GM19035 (cell line): ENCODE measurements at regions not wholly inside any gene's neighbourhood (a gene's known extent, or its start where the extent isn't known, plus 50 kb on each side); places are given as distances from the start of the nearest gene placed in this dataset.

Experiments
- ATAC-seq: cut with Tn5 transposase; IDR thresholded peaks from one replicate; pipeline ENCODE4 v1.9.1; 2021; ENCODE audit not compliant: unreplicated experiment

DNA sequence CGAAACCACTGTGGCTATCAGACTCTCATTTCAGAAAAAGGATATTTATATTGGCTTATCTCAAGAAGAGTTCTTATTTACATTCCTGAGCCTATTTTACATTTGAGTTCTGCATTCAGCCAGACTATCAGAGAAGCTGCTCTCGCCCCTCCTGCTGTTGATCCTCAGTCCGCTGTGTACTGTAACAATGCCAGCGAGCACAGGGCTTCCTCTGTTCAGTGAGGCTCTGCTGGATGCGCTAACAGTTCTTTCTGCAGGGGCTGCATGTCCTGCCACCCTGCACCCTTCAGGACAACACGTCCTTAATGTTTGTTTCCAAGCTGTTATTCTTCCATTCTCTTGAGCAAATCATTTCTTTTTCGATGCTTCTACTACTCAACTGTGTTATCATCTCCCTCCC is 463.7 kb upstream of the SGCG start:
- no peak for ATAC-seq

GRCh38 chr13:22726726-22727125 is 454.1 kb upstream of the SGCG start:
- no peak for ATAC-seq

- no peak for ATAC-seq
Observed at GRCh38 chr13:22735011-22735995, 445.5 kb upstream of the SGCG start.

DNA sequence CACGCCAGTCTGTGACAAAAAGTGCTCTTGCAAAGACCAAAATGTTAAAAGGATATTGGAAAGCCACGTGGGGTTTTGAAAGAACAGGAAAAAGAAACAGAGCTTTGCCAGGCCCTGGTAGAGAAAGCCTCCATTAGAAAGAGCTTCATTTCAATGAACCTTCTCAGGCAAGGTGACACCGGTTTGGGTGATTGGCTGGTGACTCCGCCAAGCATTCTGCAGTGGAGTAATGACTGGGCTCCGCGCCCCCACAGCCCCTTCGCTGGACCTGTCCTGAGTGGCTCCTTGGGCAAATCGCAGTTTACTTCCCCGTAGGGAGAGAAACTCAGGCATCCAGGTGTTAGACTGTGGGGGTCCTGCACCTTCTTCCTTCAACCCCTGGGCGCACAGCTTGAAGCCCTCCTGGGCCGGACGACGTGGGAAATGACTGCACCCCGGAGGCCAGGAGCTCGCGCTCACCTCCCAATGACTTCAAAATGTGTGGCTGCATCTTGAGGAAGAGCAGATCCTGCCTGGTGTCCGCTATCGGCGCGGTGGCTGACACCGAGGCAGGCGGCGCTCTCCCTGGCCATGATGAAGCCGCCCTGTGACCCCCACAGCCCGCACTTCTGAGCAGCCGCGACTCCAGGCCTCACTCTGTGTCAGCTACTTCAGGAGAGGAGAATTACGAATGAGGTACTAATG is 444.6 kb upstream of the SGCG start:
- ATAC-seq: no peak

- ATAC-seq: no peak
Observed at GRCh38 chr13:22736768-22737092, 444.0 kb upstream of the SGCG start.

DNA sequence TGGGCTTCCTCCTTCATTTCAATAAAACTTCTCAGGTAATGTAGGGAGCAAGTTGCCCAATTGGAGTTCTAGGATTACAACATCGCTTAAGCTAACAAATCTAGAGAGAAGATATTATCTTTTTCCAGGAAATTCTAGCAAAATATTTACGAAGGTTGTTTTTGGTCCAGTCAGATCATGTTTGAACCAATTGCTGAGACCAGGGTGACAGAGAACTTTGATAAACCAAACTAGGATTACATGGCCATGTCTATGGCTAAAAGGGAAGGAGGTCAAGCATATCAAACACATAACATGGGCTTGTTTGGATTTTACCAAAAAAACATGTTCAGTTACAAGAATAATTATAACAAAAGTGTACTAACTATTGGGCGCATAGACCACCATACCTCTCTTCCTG is 442.4 kb upstream of the SGCG start:
- ATAC-seq: no peak

DNA sequence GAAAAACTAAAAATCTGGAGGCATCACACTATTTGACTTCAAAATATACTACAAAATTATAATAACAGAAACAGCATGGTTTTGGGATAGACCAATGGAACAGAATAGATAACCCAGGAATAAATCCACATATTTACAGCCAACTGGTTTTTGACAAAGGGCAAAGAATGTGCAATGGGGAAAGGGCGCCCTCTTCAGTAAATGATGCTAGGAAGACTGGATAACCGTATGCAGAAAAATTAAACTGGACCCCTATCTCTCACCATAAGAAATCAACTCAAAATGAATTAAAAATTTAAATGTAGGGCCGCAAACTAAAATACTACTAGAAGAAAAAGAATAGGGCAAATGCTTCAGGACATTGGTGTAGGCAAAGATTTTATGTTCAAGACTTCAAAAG is 440.5 kb upstream of the SGCG start:
- no peak for ATAC-seq

- ATAC-seq: no peak
Observed at GRCh38 chr13:22744688-22745452, 435.9 kb upstream of the SGCG start.

GRCh38 chr13:22748866-22749577 is 431.8 kb upstream of the SGCG start:
- no peak for ATAC-seq

- no peak for ATAC-seq
Observed at GRCh38 chr13:22749626-22750025, 431.2 kb upstream of the SGCG start.

GRCh38 chr13:22757530-22758120 is 423.2 kb upstream of the SGCG start:
- no peak for ATAC-seq

DNA sequence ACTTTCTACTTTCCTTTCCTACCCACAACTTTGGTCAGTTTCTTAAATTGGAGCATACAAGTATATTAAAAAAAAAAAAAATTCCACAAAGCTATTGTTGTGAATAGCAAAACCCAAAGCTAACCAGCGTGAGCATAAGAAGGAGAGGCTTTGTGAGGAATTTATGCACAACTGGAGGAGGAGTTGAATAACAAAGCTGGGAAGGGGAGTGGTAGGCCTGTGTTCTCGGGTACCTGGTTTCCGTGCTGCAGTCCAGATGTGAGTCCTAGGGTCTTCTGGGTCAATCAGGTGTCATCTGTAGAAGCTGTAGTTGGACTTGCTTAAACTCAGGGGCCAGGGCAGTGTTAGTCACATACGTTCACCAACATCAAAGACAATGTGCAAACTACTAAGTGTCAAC is 422.5 kb upstream of the SGCG start:
- no peak for ATAC-seq

GRCh38 chr13:22761709-22762108 is 419.1 kb upstream of the SGCG start:
- no peak for ATAC-seq

- no peak for ATAC-seq
Observed at GRCh38 chr13:22765547-22765946, 415.2 kb upstream of the SGCG start.

DNA sequence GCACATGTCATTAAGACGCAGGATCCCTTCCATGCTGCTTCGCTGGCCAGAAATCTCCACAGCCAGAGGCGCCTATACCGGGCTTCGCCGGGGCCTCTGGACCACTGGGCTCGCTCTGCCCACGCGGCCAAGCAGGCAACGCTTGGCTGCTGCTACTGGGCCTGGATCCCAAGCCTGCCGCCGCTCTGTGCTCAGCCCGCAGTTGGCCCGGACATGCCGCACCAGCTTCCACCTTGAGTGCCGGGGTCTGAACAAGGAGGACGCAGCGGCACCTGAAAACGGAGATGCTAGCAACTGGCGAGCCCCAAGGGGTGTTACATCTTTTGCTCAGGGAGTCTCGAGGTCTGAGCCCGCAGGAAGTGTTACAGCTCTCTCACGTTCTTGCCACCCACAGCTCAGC is 409.9 kb upstream of the SGCG start:
- no peak for ATAC-seq

DNA sequence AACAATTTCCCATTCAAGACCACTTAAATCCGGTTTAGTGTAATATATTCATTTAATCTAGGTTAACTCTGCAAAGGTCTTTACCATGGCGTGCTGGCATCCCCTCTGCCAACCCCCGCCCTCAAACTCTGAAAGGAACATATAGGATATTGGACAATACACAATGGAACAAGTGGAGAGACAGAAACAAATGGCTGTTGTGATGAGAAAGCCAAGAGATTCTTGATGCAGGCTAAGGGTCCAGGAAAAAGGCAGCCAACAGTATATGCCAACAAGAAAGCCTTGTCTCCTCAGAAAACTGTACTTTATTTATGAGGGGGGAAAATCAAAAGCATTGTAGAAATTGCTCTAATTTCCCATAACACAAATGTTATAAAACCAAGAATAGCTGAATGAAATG is 407.3 kb upstream of the SGCG start:
- no peak for ATAC-seq

DNA sequence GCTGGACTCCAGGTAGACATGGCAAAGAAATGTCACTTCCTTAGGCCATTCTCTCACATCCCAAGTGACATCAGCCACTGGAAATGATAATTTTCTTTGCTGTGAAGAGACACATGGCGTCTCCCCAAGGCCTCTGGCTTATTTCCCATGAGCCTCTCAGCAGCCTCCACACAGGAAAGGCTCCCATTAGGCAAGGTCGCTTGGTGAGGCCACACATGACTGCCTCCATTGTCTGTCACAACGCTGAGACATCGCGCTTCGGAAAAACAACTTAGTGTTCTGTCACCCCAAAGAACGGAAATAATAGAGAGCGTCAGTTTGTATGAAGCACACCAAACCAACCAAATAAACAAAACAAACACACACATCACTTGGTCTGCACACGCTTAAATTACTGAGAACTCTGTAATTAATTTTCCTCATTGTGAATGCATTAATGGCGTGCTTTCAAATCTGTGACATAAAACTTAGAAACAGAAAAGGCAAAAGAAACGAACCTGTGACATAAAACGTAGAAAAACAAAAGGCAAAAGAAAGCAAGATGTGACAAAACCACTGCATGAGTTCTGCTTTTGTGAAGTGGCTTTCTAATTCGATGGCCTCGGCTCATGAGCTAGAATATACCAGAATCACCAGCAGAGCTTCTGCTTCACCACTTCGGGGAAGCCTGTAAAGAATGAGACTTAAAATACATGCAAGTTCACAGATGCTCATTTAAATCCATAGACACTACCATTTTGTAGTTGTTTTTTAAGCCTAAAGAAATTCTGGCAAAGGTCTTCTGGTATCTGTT is 404.2 kb upstream of the SGCG start:
- no peak for ATAC-seq

- no peak for ATAC-seq
Observed at GRCh38 chr13:22777207-22777606, 403.6 kb upstream of the SGCG start.

- ATAC-seq: no peak
Observed at GRCh38 chr13:22789027-22789593, 391.7 kb upstream of the SGCG start.

GRCh38 chr13:22789916-22790315 is 390.9 kb upstream of the SGCG start:
- no peak for ATAC-seq
